HAP-1 (cell line): ENCODE measurements at regions not wholly inside any gene's neighbourhood (a gene's known extent, or its start where the extent isn't known, plus 50 kb on each side); places are given as distances from the start of the nearest gene placed in this dataset.
A peak's percentile ranks its signal among the peaks of the same experiment; 100 is the strongest.

Experiments used
- DNase-seq, 2 experiments: peaks; one replicate each; pipeline ENCODE4 v3.0.0-alpha.2; 2016 to 2020; ENCODE audit warnings: low spot score in 2 of 2
- H3K27me3 ChIP-seq: fragments of 250-450 bp; sonication (Bioruptor Pico); 2 replicates; pipeline ENCODE4 v1.5.1; 2020; ENCODE audit warnings: low read depth, mild to moderate bottlenecking, moderate library complexity
- H3K36me3 ChIP-seq: fragments of 250-450 bp; sonication (Bioruptor Pico); replicated peaks from 2 replicates; pipeline ENCODE4 v1.5.1; 2020; ENCODE audit warnings: mild to moderate bottlenecking
- H3K4me1 ChIP-seq: fragments of 250-450 bp; sonication (Bioruptor Pico); 2 replicates; pipeline ENCODE4 v1.5.1; 2020; ENCODE audit warnings: mild to moderate bottlenecking
- H3K4me3 ChIP-seq: fragments of 250-450 bp; sonication (Bioruptor Pico); 2 replicates; pipeline ENCODE4 v1.5.1; 2020; ENCODE audit warnings: mild to moderate bottlenecking, moderate library complexity
- H3K9me3 ChIP-seq: fragments of 250-450 bp; sonication (Bioruptor Pico); 2 replicates; pipeline ENCODE4 v1.5.1; 2020; ENCODE audit warnings: mild to moderate bottlenecking, moderate library complexity
- in situ Hi-C: fragments of 300-500 bp; cut with MboI; formaldehyde crosslinking; loops from 3 replicates; pipeline ENCODE4 v1.14.3; 2020; ENCODE audit warnings: low sequenced_read_pairs, inconsistent platforms, mixed read lengths

DNA sequence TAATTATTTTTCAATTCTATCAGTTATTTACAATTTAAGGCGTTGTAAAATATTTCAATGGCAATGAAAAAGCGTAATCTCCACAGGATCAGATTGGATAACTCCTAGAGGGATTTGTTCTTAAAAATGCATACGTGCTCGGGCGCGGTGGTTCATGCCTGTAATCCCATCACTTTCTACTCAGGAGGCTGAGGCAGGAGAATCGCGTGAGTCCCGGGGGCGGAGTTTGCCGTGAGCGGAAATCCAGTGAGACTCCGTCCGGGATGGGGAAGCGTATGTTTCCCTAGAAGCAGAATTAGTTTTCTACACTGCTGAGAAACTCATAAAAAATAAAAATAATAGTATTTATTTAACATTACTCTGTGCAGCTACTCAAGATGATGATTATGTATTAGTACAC, 917.8 kb upstream of the PCDH20 start:
- H3K27me3 ChIP-seq: no peaks in the 10 kb centered on the region
- no peak for DNase-seq
- H3K4me1 ChIP-seq: no peaks in the 10 kb centered on the region
- H3K36me3 ChIP-seq: no peaks in the 10 kb centered on the region
- no peaks in the 10 kb centered on the region for H3K9me3 ChIP-seq
- no peak overlapping the region for H3K4me3 ChIP-seq
- in situ Hi-C loops: loop anchor here (25.0 kb wide), 1 partner anchor 196 kb away; no protein-coding TSS in a partner anchor

- in situ Hi-C loops: loop anchor here (25.0 kb wide), 1 partner anchor 194 kb away; no protein-coding TSS in a partner anchor
- Histone ChIP-seq H3K36me3 (no peaks in the 10 kb centered on the region), H3K9me3 (no peaks in the 10 kb centered on the region), H3K27me3 (no peaks in the 10 kb centered on the region), H3K4me3 (no peak overlapping the region), H3K4me1 (no peaks in the 10 kb centered on the region)
- no peak for DNase-seq
Observed at GRCh38 chr13:62331384-62331783, 915.7 kb upstream of the PCDH20 start.

GRCh38 chr13:62327367-62327766, 911.7 kb upstream of the PCDH20 start:
- Histone ChIP-seq H3K36me3 (no peaks in the 10 kb centered on the region), H3K4me1 (no peaks in the 10 kb centered on the region), H3K27me3 (no peaks in the 10 kb centered on the region), H3K9me3 (no peaks in the 10 kb centered on the region), H3K4me3 (no peak overlapping the region)
- in situ Hi-C loops: loop anchor here (25.0 kb wide), 1 partner anchor 190 kb away; no protein-coding TSS in a partner anchor
- no peak for DNase-seq

DNA sequence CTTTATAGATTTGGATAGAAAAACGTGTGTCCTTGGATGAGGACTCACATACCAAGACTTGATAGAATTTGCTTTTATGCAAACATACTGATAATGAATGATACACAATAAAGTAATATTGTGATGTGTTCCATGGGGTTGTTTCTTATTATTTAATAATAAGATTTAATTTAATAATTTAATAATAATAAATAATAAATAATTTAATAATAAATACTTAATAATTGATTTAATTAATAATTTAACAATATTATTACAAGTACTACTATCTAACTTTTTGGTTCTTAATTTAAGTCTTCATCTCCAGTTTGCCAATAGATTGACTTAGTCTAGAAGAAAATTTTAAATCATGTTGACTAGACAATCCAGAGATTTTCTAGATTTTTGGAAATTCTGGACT, 909.2 kb upstream of the PCDH20 start:
- no peaks in the 10 kb centered on the region for H3K36me3 ChIP-seq
- DNase-seq: no peak
- H3K27me3 ChIP-seq: no peaks in the 10 kb centered on the region
- H3K4me1 ChIP-seq: no peaks in the 10 kb centered on the region; the same call in 1 of the 2 replicates
- no peaks in the 10 kb centered on the region for H3K9me3 ChIP-seq
- in situ Hi-C loops: loop anchor here (25.0 kb wide), 1 partner anchor 188 kb away; no protein-coding TSS in a partner anchor
- no peak overlapping the region for H3K4me3 ChIP-seq

DNA sequence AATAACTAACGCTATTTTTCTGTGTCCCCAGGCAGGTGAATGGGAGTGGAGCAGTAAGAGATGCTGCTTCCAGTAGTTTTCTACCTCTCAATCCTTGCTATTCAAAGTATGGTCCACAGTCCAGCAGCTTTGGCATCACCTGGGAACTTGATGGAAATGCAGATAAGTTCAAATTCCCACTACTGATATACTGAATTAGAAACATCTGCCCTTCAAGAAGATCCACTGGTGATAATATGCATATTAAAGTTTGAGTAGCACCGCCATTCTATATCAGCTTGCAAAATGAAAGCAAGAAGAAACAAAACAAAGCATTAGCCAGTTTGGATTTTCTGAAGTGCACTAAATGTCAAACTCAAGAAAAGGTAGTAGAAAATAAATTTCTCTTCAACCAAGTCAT, 906.2 kb upstream of the PCDH20 start:
- no peaks in the 10 kb centered on the region for H3K27me3 ChIP-seq
- in situ Hi-C loops: no loop called here
- no peaks in the 10 kb centered on the region for H3K36me3 ChIP-seq
- DNase-seq: no peak
- no peaks in the 10 kb centered on the region; the same call in 1 of the 2 replicates for H3K4me1 ChIP-seq
- no peaks in the 10 kb centered on the region for H3K9me3 ChIP-seq
- no peak overlapping the region for H3K4me3 ChIP-seq

DNA sequence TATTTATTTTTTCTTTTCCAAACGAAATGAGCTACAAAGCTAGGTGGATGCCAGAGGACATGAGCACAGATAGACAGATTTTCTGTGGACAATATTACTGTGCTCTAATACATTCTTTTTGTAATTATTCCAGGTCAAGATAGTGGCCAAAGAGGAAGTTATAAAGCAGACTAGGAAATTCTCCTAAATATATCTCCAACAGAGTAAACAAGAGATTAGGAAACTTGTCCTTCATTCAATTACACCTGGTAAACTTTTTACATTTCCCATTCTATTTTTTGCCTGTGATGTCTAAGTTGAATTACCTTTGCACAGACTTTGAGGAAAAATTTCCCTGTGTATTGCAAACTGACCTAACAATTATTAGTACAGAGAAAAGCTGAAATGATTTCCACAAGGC, 905.5 kb upstream of the PCDH20 start:
- DNase-seq: no peak
- Histone ChIP-seq H3K9me3 (no peaks in the 10 kb centered on the region), H3K4me3 (no peak overlapping the region), H3K4me1 (no peaks in the 10 kb centered on the region; the same call in 1 of the 2 replicates), H3K36me3 (no peaks in the 10 kb centered on the region), H3K27me3 (no peaks in the 10 kb centered on the region)
- in situ Hi-C loops: no loop called here

GRCh38 chr13:62320129-62321108, 904.8 kb upstream of the PCDH20 start:
- no peak overlapping the region for H3K4me3 ChIP-seq
- peak; percentile 29 to 64 for DNase-seq
- in situ Hi-C loops: no loop called here

GRCh38 chr13:62309904-62310303, 894.3 kb upstream of the PCDH20 start:
- no peaks in the 10 kb centered on the region for H3K27me3 ChIP-seq
- no peaks in the 10 kb centered on the region for H3K4me1 ChIP-seq
- H3K9me3 ChIP-seq: no peaks in the 10 kb centered on the region
- in situ Hi-C loops: no loop called here
- H3K36me3 ChIP-seq: no peaks in the 10 kb centered on the region
- no peak overlapping the region for H3K4me3 ChIP-seq
- no peak for DNase-seq

More at GRCh38 chr13:62320129-62321108, 904.8 kb upstream of the PCDH20 start:
- Histone ChIP-seq H3K9me3 (no peaks in the 10 kb centered on the region), H3K36me3 (no peaks in the 10 kb centered on the region), H3K4me1 (no peaks in the 10 kb centered on the region; the same call in 1 of the 2 replicates), H3K27me3 (no peaks in the 10 kb centered on the region)

- Histone ChIP-seq H3K4me3 (no peak overlapping the region), H3K9me3 (no peaks in the 10 kb centered on the region), H3K36me3 (no peaks in the 10 kb centered on the region), H3K27me3 (no peaks in the 10 kb centered on the region), H3K4me1 (no peaks in the 10 kb centered on the region)
- in situ Hi-C loops: no loop called here
- no peak for DNase-seq
Observed at GRCh38 chr13:62305756-62306155, 890.1 kb upstream of the PCDH20 start.

- H3K4me3 ChIP-seq: no peak overlapping the region
- H3K36me3 ChIP-seq: no peaks in the 10 kb centered on the region
- peaks cover 9% of the 10 kb centered on the region for H3K4me1 ChIP-seq
- no peak for DNase-seq
- in situ Hi-C loops: no loop called here
- H3K27me3 ChIP-seq: no peaks in the 10 kb centered on the region
- H3K9me3 ChIP-seq: no peaks in the 10 kb centered on the region
Observed at GRCh38 chr13:62302341-62302740, 886.7 kb upstream of the PCDH20 start.

DNA sequence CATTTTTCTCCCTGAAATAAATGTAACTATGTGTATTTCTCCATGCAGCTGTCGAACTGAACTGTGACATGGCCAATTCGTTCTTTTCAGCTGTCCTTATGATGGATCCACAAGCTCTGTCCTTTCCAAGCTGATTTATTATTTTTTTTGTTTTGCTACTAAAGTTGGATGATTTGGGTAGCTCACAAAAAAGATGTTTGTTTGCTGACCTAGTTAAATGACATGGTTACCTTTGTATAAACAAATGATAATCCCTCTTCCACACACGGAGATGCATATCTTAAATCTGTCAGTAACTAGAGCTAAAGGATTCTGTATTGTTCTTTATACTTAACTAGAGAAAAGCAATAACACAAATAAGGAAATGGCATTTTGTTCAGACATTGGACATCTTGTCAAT, 884.3 kb upstream of the PCDH20 start:
- no peaks in the 10 kb centered on the region for H3K36me3 ChIP-seq

GRCh38 chr13:62296812-62297211, 881.2 kb upstream of the PCDH20 start:
- Histone ChIP-seq H3K27me3 (no peaks in the 10 kb centered on the region), H3K4me1 (peaks cover 9% of the 10 kb centered on the region), H3K36me3 (no peaks in the 10 kb centered on the region), H3K4me3 (no peak overlapping the region), H3K9me3 (no peaks in the 10 kb centered on the region)
- in situ Hi-C loops: no loop called here
- DNase-seq: no peak

More for the DNA sequence above, 884.3 kb upstream of the PCDH20 start:
- Histone ChIP-seq H3K4me1 (peaks cover 9% of the 10 kb centered on the region), H3K9me3 (no peaks in the 10 kb centered on the region), H3K27me3 (no peaks in the 10 kb centered on the region), H3K4me3 (no peak overlapping the region)
- in situ Hi-C loops: no loop called here
- DNase-seq: peak in 1 of 2 experiments; percentile 72

- Histone ChIP-seq H3K4me3 (no peak overlapping the region), H3K4me1 (no peaks in the 10 kb centered on the region), H3K36me3 (no peaks in the 10 kb centered on the region), H3K9me3 (no peaks in the 10 kb centered on the region), H3K27me3 (no peaks in the 10 kb centered on the region)
- in situ Hi-C loops: no loop called here
- DNase-seq: no peak
Observed at GRCh38 chr13:62294244-62294643, 878.6 kb upstream of the PCDH20 start.
